HG03520 (cell line): ENCODE measurements at regions not wholly inside any gene's neighbourhood (a gene's known extent, or its start where the extent isn't known, plus 50 kb on each side); places are given as distances from the start of the nearest gene placed in this dataset.

ENCODE experiments used
- ATAC-seq: cut with Tn5 transposase; IDR thresholded peaks from one replicate; pipeline ENCODE4 v1.9.1; 2021; ENCODE audit warnings: mild to moderate bottlenecking, moderate library complexity; ENCODE audit not compliant: unreplicated experiment

DNA sequence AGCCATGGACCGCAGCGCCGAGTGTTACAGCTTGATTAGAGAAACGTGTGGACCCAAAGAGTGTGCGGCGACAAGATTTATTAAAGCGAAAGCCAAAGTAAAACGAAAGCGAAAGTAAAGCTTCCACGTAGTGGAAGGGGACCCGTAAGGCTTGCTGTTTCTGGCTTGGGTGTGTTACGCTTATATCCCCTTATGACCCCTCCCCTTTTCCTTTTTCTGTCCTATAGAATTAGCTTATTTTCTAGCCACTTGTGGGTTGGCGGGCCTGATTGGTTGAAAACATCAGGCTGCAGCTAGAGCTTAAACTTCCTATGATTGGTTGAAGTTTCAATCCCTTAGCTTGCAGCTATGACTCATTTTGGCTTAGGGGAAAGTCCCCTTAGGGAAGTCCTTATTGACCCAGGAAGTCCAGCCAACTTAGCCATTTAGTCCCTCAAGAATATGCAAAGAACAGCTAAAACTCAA is 969.7 kb downstream of the DCDC2C start:
- no peak for ATAC-seq

DNA sequence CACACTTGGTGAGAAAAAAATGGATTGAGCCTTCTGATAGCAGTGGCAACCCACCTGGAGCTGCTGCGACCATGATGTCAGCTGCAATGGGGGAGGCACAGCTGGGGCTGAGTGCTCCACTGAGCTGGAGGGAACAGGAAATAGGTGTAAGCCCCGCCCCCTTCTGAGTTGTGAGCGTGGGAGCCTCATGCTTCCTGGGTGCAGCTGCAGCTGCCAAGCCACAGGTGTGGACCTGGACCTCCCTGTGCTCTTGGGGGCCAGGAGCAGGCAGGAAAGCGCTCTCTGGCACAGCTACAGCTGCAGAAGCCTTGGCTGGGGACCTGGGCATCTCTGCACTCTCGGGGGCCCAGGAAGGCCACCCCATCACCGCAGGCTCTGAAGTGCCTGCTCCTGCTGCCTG is 970.6 kb downstream of the DCDC2C start:
- ATAC-seq = no peak

- ATAC-seq = no peak
Measured at GRCh38 chr2:4675295-4675694, 971.9 kb downstream of the DCDC2C start.

GRCh38 chr2:4678927-4679326 is 975.6 kb downstream of the DCDC2C start:
- ATAC-seq = no peak

- ATAC-seq = no peak
Measured at GRCh38 chr2:4679391-4679790, 976.0 kb downstream of the DCDC2C start.

DNA sequence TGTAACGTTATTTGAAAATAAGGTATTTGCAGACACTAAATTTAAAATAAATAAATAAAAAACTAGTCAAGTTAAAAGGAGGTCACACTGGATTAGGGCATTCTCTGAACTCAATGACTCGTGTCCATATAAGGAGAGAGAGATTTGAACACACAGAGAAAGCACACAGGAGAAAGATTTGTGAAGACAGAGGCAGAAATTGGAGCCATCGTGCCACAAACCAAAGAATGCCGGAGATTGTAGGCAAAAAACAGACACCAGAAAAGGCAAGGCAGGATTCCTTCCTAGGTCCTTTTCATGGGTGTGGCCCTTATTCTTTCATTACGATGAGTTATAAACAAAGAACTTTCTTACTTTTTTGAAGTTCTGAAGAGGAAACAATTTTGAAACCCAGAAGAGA is 981.5 kb downstream of the DCDC2C start:
- ATAC-seq = no peak

- no peak for ATAC-seq
Measured at GRCh38 chr2:4690913-4691312, 987.5 kb downstream of the DCDC2C start.

DNA sequence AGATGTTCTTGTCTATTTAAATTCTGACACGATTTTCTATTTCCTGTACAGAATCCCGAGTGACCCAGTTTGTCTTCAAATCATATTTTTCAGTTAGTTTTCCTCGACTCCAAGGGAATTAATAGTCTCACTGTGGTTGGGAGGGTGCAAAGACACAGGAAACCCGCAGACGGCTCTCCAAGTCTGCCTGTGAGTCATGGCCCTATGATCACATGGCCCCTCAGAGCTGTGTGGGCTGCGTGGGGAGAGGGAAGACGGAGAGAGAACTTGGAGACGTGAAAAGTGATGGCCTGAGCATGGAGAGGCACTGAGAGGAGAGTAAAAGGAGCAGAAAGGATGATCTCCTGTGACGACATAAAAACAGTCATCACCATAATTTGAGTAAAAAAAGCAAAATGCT is 989.9 kb downstream of the DCDC2C start:
- no peak for ATAC-seq

GRCh38 chr2:4695281-4695861 is 992.0 kb downstream of the DCDC2C start:
- no peak for ATAC-seq

DNA sequence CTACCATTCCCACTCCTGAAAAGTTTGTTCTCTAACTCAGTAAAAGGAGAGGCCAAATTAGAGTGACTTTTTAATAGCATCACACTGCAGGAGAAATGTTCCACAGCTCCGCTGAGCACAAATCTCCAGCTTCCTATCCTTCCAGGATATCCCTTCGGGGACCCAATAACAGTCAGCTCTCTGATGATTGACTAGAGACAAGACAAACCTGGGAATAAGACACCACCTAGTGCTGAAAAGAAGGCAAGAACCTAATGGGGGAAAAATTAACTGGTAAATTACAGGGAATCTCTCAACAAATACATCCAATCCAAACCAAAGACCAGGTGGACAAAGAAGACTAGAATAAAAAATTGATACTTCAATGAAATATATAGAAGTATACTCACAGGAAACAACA is 977.1 kb upstream of the SOX11 start:
- ATAC-seq = no peak

DNA sequence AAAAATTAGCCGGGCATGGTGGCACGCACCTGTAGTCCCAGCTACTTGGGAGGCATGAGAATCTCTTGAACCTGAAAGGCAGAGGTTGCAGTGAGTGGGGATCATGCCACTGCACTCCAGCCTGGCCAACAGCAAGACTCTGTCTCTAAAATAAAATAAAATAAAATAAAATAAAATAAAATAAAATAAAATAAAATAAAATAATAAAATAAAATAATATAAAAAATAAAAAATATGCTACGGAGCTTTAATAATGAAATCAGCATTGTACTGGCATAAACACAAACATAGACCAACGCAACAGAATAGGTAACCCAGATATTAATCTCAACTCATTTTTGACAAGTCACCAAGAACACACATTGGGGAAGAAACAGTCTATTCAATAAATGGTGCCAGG is 973.4 kb upstream of the SOX11 start:
- ATAC-seq = no peak

GRCh38 chr2:4725618-4726017 is 966.6 kb upstream of the SOX11 start:
- ATAC-seq = no peak

GRCh38 chr2:4732560-4732959 is 959.6 kb upstream of the SOX11 start:
- ATAC-seq = no peak

- ATAC-seq = no peak
Measured at GRCh38 chr2:4745056-4745991, 946.9 kb upstream of the SOX11 start.

DNA sequence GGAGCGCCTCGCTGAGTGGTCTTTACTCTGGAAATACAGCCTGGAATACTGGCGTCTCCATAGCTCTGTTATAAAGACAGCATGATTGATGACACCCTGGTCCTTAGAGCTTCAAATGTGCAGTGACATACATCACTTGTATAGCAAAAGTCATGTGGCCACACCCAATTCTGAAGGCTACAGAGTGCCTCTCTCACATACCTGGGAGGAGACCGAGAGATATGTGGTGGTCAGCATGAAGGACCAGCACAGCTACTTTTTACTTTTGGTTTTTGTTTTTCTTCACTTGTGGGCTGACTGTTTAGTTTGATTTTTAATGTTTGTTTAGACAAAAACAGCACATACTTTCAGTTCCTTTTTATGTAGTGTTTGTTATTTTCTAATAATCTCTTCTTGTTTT is 938.5 kb upstream of the SOX11 start:
- ATAC-seq = no peak

DNA sequence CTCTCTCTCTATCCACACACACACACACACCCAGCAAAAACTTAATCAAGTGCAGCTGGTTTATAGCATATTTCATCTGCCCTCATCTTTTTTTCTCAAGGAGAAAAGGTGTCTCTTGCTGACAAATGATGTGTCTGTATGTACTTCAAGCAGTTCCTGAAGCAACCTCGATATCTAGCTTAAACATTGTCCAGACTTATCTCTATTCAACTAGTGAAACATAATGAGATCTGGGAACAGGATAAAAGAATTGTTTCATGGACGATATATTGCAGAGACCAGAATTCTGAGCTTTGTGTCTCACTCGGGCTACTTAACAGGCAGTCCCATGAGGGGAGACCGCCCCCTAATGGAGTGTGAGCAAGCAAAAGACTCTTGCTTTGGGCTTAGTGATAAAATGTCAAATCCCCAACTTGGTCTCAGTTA is 929.2 kb upstream of the SOX11 start:
- no peak for ATAC-seq

DNA sequence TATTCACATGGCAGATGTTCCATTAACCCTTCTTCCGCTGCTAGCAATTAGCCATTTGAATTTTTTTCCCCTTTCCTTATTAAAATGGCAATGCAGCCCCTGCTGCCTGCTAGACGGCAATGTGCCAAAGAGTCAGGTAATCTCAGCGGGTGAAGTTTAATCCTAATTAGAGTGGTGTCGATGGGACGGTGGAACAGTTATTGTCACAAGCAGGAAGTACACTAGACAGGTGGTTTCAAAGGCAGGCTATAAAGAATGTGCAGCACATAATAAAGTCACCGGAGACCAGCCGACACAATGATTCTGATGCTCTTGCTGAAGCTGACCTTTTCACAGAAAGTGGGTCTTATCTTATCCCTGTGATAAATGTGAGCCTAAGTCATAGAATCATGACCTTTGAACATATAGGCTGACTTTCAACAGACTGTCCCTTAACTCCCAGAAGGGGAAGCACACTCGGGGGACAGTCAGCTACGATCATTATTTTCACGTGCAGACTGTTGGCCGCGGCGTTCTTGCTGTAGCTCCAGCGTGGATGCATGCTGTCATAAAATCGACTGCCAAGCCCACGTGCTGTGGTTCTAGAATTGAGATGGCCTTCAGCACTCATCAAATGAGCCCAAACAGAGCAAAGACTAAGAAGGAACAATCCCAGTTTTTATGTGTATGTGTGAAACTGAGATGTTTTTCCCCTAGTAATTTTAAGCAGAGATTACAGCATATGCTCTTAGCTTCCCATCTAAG is 926.2 kb upstream of the SOX11 start:
- no peak for ATAC-seq

- no peak for ATAC-seq
Measured at GRCh38 chr2:4775668-4776067, 916.5 kb upstream of the SOX11 start.

GRCh38 chr2:4780679-4781078 is 911.5 kb upstream of the SOX11 start:
- ATAC-seq = no peak

DNA sequence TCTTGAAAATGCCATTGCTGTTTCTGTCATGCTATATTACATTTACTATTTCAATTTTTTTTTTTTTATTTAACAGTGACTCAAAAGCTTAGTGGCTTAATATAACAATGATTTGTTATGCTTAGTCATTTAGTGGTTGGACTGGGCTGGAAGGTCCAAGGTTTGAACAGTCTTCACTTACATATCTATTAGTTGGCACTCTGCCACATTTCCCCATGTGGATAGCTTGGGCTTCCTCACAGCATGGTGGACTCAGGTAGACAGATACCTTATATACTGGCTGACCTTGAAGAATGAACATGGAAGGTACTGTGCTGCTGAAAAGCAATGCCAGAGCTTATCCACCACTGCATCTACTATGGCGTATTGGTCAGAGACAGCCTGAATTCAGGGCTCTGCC is 909.5 kb upstream of the SOX11 start:
- no peak for ATAC-seq

DNA sequence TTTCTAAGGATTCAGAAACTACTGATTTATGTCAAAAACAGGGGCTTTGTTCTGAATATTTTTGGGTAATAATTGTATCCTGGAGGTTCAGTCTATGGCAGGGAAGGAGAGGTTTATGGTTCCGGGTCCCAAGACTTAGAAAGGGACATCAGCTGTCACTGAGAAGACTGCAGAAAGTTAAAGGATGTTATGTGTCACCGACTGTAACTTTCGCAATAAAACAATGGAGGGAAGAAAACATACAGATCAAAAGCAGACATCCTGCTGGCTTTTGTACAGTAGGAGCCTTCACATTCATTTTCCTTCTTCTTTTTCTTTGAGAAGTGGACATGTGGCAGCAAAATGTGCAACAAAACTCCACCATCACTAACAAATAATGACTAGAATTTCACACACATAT is 900.7 kb upstream of the SOX11 start:
- ATAC-seq = no peak

DNA sequence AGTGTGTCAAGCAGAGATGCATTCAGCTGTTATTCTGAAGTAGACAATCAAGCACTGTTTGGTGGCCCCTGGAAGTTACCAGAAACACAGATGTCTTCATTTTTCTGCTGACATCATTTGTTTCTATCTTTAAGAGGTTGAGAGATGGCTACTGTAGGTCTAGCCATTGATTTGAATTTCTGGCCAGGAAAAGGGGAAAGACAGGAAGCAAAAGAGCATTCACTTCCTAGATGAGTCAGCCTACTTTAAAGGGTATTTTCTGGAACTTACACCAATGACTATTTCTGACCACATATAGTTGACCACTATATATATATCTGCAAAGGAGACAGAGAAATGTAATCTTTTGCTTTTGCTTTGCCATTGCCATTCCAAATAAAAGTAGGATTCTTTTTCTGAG is 900.1 kb upstream of the SOX11 start:
- no peak for ATAC-seq
